GM18868 (cell line): ENCODE measurements at regions not wholly inside any gene's neighbourhood (a gene's known extent, or its start where the extent isn't known, plus 50 kb on each side); places are given as distances from the start of the nearest gene placed in this dataset.
"Not testable (repeated sequence)": the region's sequence is repeated elsewhere in the genome, so short reads cannot be mapped to it uniquely, and the experiment has no call there.

Source experiments
- ATAC-seq: cut with Tn5 transposase; IDR thresholded peaks from one replicate; pipeline ENCODE4 v1.9.1; 2021; ENCODE audit warnings: mild to moderate bottlenecking, moderate library complexity; ENCODE audit not compliant: unreplicated experiment

DNA sequence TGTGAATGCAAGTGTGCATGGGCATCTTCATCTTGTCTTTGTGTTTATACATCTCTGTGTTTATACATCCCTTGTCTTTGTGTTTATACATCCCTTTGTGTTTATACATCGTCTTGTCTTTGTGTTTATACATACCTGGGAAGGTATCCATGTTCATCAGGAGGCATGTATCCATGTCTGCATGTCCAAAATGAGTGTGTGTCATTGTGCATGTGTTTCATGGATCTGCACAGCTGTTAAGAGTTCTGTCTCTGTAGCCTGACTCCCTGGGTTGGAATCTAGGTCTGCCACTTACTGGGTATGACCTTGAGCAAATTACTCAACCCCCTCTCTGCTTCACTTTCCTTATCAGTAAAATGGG, 50.1 kb upstream of the SIRPA start:
- ATAC-seq = peak; percentile 8

DNA sequence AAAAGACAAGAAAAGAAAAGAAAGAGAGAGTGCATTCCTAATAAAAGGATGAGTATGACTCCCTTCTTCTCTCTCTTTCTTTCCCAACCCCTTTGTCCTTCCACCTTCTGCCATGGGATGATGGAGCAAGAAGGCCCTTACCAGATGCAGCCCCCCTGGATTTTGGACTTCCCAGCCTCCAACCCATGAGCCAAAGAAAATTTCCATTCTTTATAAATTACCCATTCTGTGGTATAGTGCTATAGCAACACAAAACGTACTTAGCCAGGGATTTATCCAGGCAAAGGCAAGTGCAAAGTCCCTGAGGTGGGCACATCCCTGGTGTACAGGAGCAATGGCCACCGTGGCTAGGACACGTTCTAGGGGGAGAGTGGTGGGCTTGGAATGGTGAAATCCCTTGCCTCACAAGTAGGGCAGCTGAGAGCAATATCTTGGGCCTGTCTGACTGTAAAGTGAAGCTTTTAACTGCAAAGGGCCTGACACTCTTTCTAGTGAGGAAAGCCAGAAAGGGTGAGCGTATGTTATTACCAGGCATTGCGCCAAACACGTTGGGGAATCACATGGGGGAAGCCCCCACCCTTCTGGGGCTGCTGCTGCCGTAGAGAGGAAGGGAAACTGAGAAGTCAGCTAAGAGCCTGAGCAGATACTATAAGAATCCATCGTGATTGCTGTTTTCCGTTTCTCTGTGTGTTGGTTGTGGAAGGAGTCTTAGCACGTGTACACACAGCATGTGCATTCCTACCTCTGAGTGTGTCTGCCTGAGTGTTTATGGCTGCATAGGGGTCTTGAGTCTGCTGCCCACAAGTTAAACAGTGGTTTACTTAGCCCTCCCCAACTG, 50.7 kb upstream of the SIRPA start:
- peak; percentile 91 for ATAC-seq

GRCh38 chr20:1842281-1842680, 52.9 kb upstream of the SIRPA start:
- no peak for ATAC-seq

GRCh38 chr20:1841554-1842140, 53.6 kb upstream of the SIRPA start:
- no peak for ATAC-seq

- no peak for ATAC-seq
These were observed 54.2 kb upstream of the SIRPA start for GRCh38 chr20:1840817-1841553.

DNA sequence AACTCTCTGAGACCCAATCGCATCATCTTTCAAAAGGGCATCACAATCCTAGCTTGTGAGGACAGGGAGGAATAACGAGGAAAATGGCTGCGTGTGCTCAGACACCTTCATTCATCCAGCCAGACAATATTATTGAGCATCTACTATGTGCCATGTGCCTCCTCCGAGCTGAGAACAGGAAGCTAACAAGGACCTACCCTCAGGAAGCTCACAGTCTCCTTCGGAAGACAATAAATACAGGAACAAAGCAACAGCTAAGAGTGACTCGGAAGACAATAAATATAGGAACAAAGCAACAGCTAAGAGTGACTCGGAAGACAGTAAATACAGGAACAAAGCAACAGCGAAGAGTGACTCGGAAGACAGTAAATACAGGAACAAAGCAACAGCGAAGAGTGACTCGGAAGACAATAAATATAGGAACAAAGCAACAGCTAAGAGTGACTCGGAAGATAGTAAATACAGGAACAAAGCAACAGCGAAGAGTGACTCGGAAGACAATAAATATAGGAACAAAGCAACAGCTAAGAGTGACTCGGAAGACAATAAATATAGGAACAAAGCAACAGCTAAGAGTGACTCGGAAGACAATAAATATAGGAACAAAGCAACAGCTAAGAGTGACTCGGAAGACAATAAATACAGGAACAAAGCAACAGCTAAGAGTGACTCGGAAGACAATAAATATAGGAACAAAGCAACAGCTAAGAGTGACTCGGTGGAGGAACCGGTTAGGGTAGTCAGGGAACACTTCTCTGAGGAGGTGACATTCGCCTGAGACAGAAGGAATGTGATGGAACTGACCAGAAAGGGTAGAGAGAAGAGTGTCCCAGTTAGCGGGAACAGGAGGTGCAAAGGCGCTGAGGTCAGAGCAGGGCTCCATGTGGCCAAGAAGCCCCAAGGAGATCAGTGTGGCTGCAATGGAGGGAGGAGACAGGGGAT, 55.6 kb upstream of the SIRPA start:
- not testable (repeated sequence) for ATAC-seq

DNA sequence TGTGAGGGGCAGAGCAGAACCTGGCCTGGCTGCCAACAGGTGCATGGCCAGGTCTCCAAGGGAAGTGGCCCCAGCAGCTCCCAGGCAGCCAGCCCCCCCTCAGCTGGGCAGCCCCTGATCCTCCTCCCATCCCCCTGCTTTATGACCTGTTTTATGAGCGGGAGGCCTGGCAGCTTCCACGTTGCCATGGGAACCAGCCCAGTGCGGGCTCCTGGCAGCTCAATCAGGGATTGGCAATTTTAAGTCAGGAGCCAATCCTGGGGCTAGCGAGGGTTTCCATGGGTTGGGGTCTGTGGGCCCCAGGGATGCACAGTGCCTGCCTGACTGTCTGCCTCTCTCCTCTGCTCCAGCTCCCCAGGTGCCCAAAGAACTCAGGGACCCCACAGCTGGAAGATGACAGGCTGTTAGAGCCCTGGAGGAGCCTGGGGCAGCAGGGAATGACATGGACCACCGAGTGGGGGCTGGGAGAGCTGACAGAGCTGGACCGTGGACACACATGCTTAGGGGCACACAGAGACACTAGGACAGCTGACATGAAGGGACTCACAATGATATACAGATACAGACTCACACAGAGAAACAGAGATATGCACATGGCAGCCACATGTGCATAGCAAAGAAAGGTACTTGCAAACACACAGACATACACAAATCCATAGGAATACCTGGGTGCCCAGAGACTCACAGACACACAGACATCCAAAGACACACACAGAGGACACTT, 56.5 kb upstream of the SIRPA start:
- ATAC-seq = no peak

- ATAC-seq = no peak
These were observed 59.8 kb upstream of the SIRPA start for GRCh38 chr20:1835186-1836035.

DNA sequence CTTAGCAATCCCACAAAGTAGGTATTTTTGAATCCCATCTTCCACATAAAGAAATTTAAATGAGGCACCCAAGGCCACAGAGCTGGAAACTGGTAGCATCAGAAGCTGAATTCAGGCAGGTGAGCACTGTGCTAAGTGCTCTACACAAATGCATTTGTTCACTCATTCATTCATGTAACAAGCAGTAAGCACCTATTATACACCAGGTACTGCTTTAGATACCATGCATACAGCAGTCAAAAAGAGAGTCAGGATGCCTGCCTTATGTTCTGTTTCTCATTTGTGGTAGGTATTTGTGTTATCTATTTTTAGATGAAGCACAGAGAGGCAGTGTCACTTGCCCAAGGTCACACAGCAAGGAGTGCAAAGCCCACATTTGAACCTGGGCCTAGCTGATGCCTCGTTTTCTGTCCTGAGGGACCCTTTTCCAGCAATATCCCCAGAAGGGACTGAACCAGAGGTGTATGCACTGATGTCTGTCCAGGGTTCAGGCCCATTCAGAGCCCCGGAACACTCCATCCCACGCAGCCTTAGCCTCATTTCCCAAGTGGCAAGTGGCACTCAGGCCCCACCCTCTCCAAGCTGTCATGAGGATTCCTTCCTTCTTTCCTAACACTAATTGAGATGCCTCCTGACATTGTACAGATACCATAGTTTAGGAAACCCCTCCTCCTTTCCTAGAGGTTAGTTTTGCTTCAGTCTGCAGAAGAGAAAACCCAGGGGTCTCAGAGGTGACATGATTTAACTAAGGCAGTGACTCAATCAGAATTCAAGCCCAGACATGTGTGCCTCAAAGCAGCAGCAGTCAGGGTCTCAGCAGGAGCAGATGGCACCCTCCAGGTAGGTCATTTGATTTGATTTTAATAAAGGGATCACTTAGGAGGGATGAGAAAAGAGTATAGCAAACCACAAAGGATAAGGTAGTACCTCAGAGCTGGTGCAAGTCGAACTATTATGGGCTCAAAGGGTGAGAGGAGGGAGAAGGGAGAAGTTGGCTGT, 61.2 kb upstream of the SIRPA start:
- ATAC-seq = no peak

- ATAC-seq = no peak
These were observed 62.0 kb upstream of the SIRPA start for GRCh38 chr20:1833216-1833615.

- no peak for ATAC-seq
These were observed 62.6 kb upstream of the SIRPA start for GRCh38 chr20:1832634-1833033.

GRCh38 chr20:1831606-1832005, 63.6 kb upstream of the SIRPA start:
- ATAC-seq = no peak

- ATAC-seq = no peak
These were observed 64.1 kb upstream of the SIRPA start for GRCh38 chr20:1831096-1831495.

GRCh38 chr20:1830240-1830639, 65.0 kb upstream of the SIRPA start:
- ATAC-seq = no peak

DNA sequence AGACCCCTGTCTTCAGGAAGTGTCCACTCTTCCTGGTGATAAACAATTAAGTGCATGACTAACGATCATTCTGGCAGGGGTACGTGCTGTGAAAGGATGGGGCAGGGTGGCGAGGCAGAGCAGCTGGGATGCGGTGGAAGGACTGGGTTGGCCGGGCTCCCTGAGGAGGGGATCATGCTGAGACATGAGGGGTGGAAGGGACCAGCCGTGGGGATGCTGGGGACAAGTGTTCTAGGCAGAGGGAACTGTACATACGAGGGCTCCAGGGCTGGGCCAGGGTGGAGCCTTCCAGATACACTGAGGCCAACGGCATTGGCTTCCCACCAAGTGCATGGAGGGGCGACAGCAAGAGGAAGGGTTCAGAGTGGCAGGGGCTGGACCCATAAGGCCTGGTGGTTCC, 65.7 kb upstream of the SIRPA start:
- no peak for ATAC-seq

- ATAC-seq = no peak
These were observed 66.4 kb upstream of the SIRPA start for GRCh38 chr20:1828786-1829131.

- ATAC-seq = no peak
These were observed 67.0 kb upstream of the SIRPA start for GRCh38 chr20:1827974-1828785.
